ENCODE measurements at regions not wholly inside any gene's neighbourhood (a gene's known extent, or its start where the extent isn't known, plus 50 kb on each side); places are given as distances from the start of the nearest gene placed in this dataset.

GRCh38 chr10:125389648-125390047 is 229.3 kb upstream of the CTBP2 start (continued):
- TF ChIP-seq TAF1 (IDR thresholded peaks at IDR 0.05; ENCODE audit: borderline replicate concordance, low read depth, low read length) = no peak
- no peak for TF ChIP-seq ZBTB33 (IDR thresholded peaks at IDR 0.05; ENCODE audit: borderline replicate concordance, low read depth)
- no peak for TF ChIP-seq FOXM1 (IDR thresholded peaks at IDR 0.05; ENCODE audit: low read depth)
- no peak for TF ChIP-seq TEAD4 (IDR thresholded peaks at IDR 0.05; ENCODE audit: borderline replicate concordance, insufficient read depth)
- no peak for TF ChIP-seq RAD21 (IDR thresholded peaks at IDR 0.05; ENCODE audit: low read length)

GRCh38 chr10:125379592-125379991 is 219.2 kb upstream of the CTBP2 start:
- ChIA-PET POLR2A (no interaction called here), CTCF (no interaction called here)
- H3K79me2 ChIP-seq (ENCODE audit: insufficient read depth) = no peaks in the 10 kb centered on the region
- no peaks in the 10 kb centered on the region for H3K36me3 ChIP-seq (replicated peaks in 1 of 2; ENCODE audit: control insufficient read depth in 1 of 2, insufficient read depth in 2 of 2, low read length in 1 of 2)
- no peaks in the 10 kb centered on the region for H4K20me1 ChIP-seq (ENCODE audit: insufficient read depth)
- whole genome bisulfite sequencing (ENCODE audit: low lambda C conversion rate) = 47% methylated on average over 4 of the region's 4 CpGs
- H3K9me3 ChIP-seq = 0 out of 2 replicates have a peak, but pooled peaks cover 5% of the 10 kb centered on the region
- no peak overlapping the region for H2AFZ ChIP-seq (ENCODE audit: low read depth)
- H3K4me2 ChIP-seq = no peak overlapping the region
- DNase-seq = no peak
- no peak overlapping the region for H3K9ac ChIP-seq
- no peak overlapping the region for H3K4me3 ChIP-seq (ENCODE audit: low read depth in 2 of 2, low read length in 1 of 2)
- H3F3A ChIP-seq (replicated peaks; ENCODE audit: insufficient read depth) = no peaks in the 10 kb centered on the region
- H3K27me3 ChIP-seq (ENCODE audit: insufficient read depth) = no peaks in the 10 kb centered on the region
- no peaks in the 10 kb centered on the region for H3K4me1 ChIP-seq (ENCODE audit: control insufficient read depth in 1 of 2, insufficient read depth in 2 of 2, low read depth in 1 of 2, low read length in 1 of 2)
- no peak overlapping the region for H3K27ac ChIP-seq (ENCODE audit: low read depth in 2 of 2, low read length in 1 of 2)
- no peaks in the 10 kb centered on the region for H3K9me2 ChIP-seq
- no peak for TF ChIP-seq SIN3A (IDR thresholded peaks at IDR 0.05; ENCODE audit: borderline replicate concordance, low read depth, low read length)
- TF ChIP-seq TAF1 (IDR thresholded peaks at IDR 0.05; ENCODE audit: borderline replicate concordance, low read depth, low read length) = no peak
- TF ChIP-seq USF2 (IDR thresholded peaks at IDR 0.05; ENCODE audit: borderline replicate concordance, low read depth, low read length) = no peak
- TF ChIP-seq MAX (IDR thresholded peaks at IDR 0.05; ENCODE audit: low read depth) = no peak
- no peak for TF ChIP-seq ZBTB33 (IDR thresholded peaks at IDR 0.05; ENCODE audit: borderline replicate concordance, low read depth)
- TF ChIP-seq REST (IDR thresholded peaks at IDR 0.05; ENCODE audit: low read depth, low read length) = no peak
- TF ChIP-seq RAD21 (IDR thresholded peaks at IDR 0.05; ENCODE audit: low read length) = no peak
- TF ChIP-seq RFX5 (IDR thresholded peaks at IDR 0.05; ENCODE audit: low read length) = no peak
- TF ChIP-seq TEAD4 (IDR thresholded peaks at IDR 0.05; ENCODE audit: borderline replicate concordance, insufficient read depth) = no peak
- TF ChIP-seq YY1 (IDR thresholded peaks at IDR 0.05; ENCODE audit: low read depth) = no peak
- no peak for TF ChIP-seq FOXM1 (IDR thresholded peaks at IDR 0.05; ENCODE audit: low read depth)
- TF ChIP-seq CTCF (IDR thresholded peaks at IDR 0.05) = no peak
- no peak for TF ChIP-seq RCOR1 (IDR thresholded peaks at IDR 0.05; ENCODE audit: low read length)
- TF ChIP-seq NFIC (IDR thresholded peaks at IDR 0.05; ENCODE audit: borderline replicate concordance) = no peak

Data from SK-N-SH (cell line).